Hepatocyte (in vitro differentiated cells): ENCODE measurements at regions not wholly inside any gene's neighbourhood (a gene's known extent, or its start where the extent isn't known, plus 50 kb on each side); places are given as distances from the start of the nearest gene placed in this dataset.

Experiments used
- DNase-seq: peaks from one replicate; pipeline ENCODE4 v3.0.0-alpha.2; 2016; ENCODE audit warnings: low spot score
- H2AFZ ChIP-seq: fragments of 200-600 bp; sonication (generic); 2 replicates; pipeline ENCODE4 v1.6.0; 2016; ENCODE audit warnings: antibody characterized with exemption, mild to moderate bottlenecking
- H3K27ac ChIP-seq: fragments of 200-600 bp; sonication (generic); 2 replicates; pipeline ENCODE4 v1.5.1; 2016; ENCODE audit warnings: mild to moderate bottlenecking
- H3K27me3 ChIP-seq: fragments of 200-600 bp; sonication (generic); 2 replicates; pipeline ENCODE4 v1.6.1; 2016
- H3K36me3 ChIP-seq: fragments of 200-600 bp; sonication (generic); replicated peaks from 2 replicates; pipeline ENCODE4 v1.5.1; 2016; ENCODE audit warnings: low read depth; ENCODE audit not compliant: insufficient read depth
- H3K4me1 ChIP-seq: fragments of 200-600 bp; sonication (generic); 2 replicates; pipeline ENCODE4 v1.5.1; 2016; ENCODE audit warnings: mild to moderate bottlenecking, moderate library complexity; ENCODE audit not compliant: insufficient read depth
- H3K4me2 ChIP-seq: fragments of 200-600 bp; sonication (generic); 2 replicates; pipeline ENCODE4 v1.6.0; 2016
- H3K4me3 ChIP-seq: fragments of 200-600 bp; sonication (generic); 2 replicates; pipeline ENCODE4 v1.5.1; 2016; ENCODE audit warnings: mild to moderate bottlenecking
- H3K79me2 ChIP-seq: fragments of 200-600 bp; sonication (generic); 2 replicates; pipeline ENCODE4 v1.6.0; 2017; ENCODE audit warnings: mild to moderate bottlenecking
- H3K9me2 ChIP-seq: fragments of 200-600 bp; sonication (generic); replicated peaks from 2 replicates; pipeline ENCODE4 v1.6.0; 2017; ENCODE audit warnings: mild to moderate bottlenecking; ENCODE audit not compliant: insufficient read depth
- H3K9me3 ChIP-seq: fragments of 200-600 bp; sonication (generic); 2 replicates; pipeline ENCODE4 v1.5.1; 2016; ENCODE audit warnings: low read depth, mild to moderate bottlenecking
- H4K20me1 ChIP-seq: fragments of 200-600 bp; sonication (generic); 2 replicates; pipeline ENCODE4 v1.6.0; 2016; ENCODE audit warnings: mild to moderate bottlenecking; ENCODE audit not compliant: insufficient read depth, poor library complexity, severe bottlenecking
- CTCF ChIP-seq: fragments of 200-600 bp; sonication (generic); IDR thresholded peaks from 2 replicates; pipeline ENCODE4 v1.5.1; 2016; ENCODE audit warnings: antibody characterized with exemption, mild to moderate bottlenecking; ENCODE audit not compliant: poor library complexity
- EZH2 ChIP-seq: fragments of 200-600 bp; sonication (generic); IDR thresholded peaks from 2 replicates; pipeline ENCODE4 v1.6.1; 2016; ENCODE audit warnings: antibody characterized with exemption, mild to moderate bottlenecking, borderline replicate concordance
- EZH2phosphoT487 ChIP-seq: fragments of 200-600 bp; sonication (generic); IDR thresholded peaks from one replicate; pipeline ENCODE4 v1.6.1; 2018; ENCODE audit warnings: antibody characterized with exemption, mild to moderate bottlenecking, low read depth, moderate library complexity; ENCODE audit not compliant: unreplicated experiment, severe bottlenecking
- WGBS: methylation state at CpG from one replicate; pipeline ENCODE4 v1.1.6; 2016; ENCODE audit warnings: low lambda C conversion rate; ENCODE audit errors: missing lambda C conversion rate; 5-methylcytosine and 5-hydroxymethylcytosine counted together

GRCh38 chr4:182073278-182073677 lies 169.9 kb upstream of the TENM3 start:
- no peak for TF ChIP-seq EZH2
- no peak for TF ChIP-seq CTCF
- no peak for TF ChIP-seq EZH2phosphoT487
- H3K4me3 ChIP-seq = no peak overlapping the region
- WGBS = 95% methylated on average over 3 of the region's 3 CpGs
- H3K36me3 ChIP-seq = no peaks in the 10 kb centered on the region
- H3K4me1 ChIP-seq = no peaks in the 10 kb centered on the region
- no peaks in the 10 kb centered on the region for H3K9me2 ChIP-seq
- no peak overlapping the region for H3K27ac ChIP-seq
- no peaks in the 10 kb centered on the region for H3K9me3 ChIP-seq
- H3K79me2 ChIP-seq = no peaks in the 10 kb centered on the region
- no peaks in the 10 kb centered on the region for H3K27me3 ChIP-seq
- no peak overlapping the region for H2AFZ ChIP-seq
- DNase-seq = no peak
- H4K20me1 ChIP-seq = no peaks in the 10 kb centered on the region
- no peak overlapping the region for H3K4me2 ChIP-seq

GRCh38 chr4:182074139-182074538 lies 169.1 kb upstream of the TENM3 start:
- Histone ChIP-seq H3K9me2 (no peaks in the 10 kb centered on the region), H3K9me3 (no peaks in the 10 kb centered on the region), H3K4me3 (no peak overlapping the region), H3K4me1 (no peaks in the 10 kb centered on the region), H4K20me1 (no peaks in the 10 kb centered on the region), H3K36me3 (no peaks in the 10 kb centered on the region), H3K27ac (no peak overlapping the region), H3K4me2 (no peak overlapping the region), H3K27me3 (no peaks in the 10 kb centered on the region), H2AFZ (no peak overlapping the region), H3K79me2 (no peaks in the 10 kb centered on the region)
- no peak for DNase-seq
- 39% methylated on average over 3 of the region's 3 CpGs for WGBS
- TF ChIP-seq CTCF = no peak
- no peak for TF ChIP-seq EZH2phosphoT487
- no peak for TF ChIP-seq EZH2

- TF ChIP-seq EZH2phosphoT487 (no peak), CTCF (no peak), EZH2 (no peak)
- H3K9me2 ChIP-seq = no peaks in the 10 kb centered on the region
- no peaks in the 10 kb centered on the region for H3K36me3 ChIP-seq
- H2AFZ ChIP-seq = no peak overlapping the region
- no peaks in the 10 kb centered on the region for H4K20me1 ChIP-seq
- DNase-seq = no peak
- no peak overlapping the region for H3K4me3 ChIP-seq
- H3K4me1 ChIP-seq = no peaks in the 10 kb centered on the region
- no peaks in the 10 kb centered on the region for H3K79me2 ChIP-seq
- WGBS = 72% methylated on average over 6 of the region's 6 CpGs
- no peaks in the 10 kb centered on the region for H3K27me3 ChIP-seq
- no peak overlapping the region for H3K27ac ChIP-seq
- no peak overlapping the region for H3K4me2 ChIP-seq
- no peaks in the 10 kb centered on the region for H3K9me3 ChIP-seq
These were observed 168.4 kb upstream of the TENM3 start for GRCh38 chr4:182074810-182075209.

- Histone ChIP-seq H2AFZ (no peak overlapping the region), H3K4me2 (no peak overlapping the region), H3K4me1 (no peaks in the 10 kb centered on the region), H3K36me3 (no peaks in the 10 kb centered on the region), H3K27ac (no peak overlapping the region), H4K20me1 (no peaks in the 10 kb centered on the region), H3K27me3 (no peaks in the 10 kb centered on the region), H3K9me3 (no peaks in the 10 kb centered on the region), H3K9me2 (no peaks in the 10 kb centered on the region), H3K4me3 (no peak overlapping the region), H3K79me2 (no peaks in the 10 kb centered on the region)
- TF ChIP-seq EZH2 (no peak), CTCF (no peak), EZH2phosphoT487 (no peak)
- DNase-seq = no peak
These were observed 160.3 kb upstream of the TENM3 start for GRCh38 chr4:182082910-182083309.
